ENCODE measurements at regions not wholly inside any gene's neighbourhood (a gene's known extent, or its start where the extent isn't known, plus 50 kb on each side); places are given as distances from the start of the nearest gene placed in this dataset.

GRCh38 chr1:34275150-34275549, 98.4 kb downstream of the C1orf94 start:
- TF ChIP-seq CTCF (conservative IDR thresholded peaks at IDR 0.05) (no peak), ZFX (IDR thresholded peaks at IDR 0.05) (no peak)
